IPS-NIHi7 (cell line): ENCODE measurements at regions not wholly inside any gene's neighbourhood (a gene's known extent, or its start where the extent isn't known, plus 50 kb on each side); places are given as distances from the start of the nearest gene placed in this dataset.
A peak's percentile ranks its signal among the peaks of the same experiment; 100 is the strongest.
"Not testable (repeated sequence)": the region's sequence is repeated elsewhere in the genome, so short reads cannot be mapped to it uniquely, and the experiment has no call there.

Experiments used
- DNase-seq: peaks from one replicate; pipeline ENCODE4 v3.0.0; 2012; ENCODE audit warnings: mixed read lengths; ENCODE audit errors: extremely low spot score

DNA sequence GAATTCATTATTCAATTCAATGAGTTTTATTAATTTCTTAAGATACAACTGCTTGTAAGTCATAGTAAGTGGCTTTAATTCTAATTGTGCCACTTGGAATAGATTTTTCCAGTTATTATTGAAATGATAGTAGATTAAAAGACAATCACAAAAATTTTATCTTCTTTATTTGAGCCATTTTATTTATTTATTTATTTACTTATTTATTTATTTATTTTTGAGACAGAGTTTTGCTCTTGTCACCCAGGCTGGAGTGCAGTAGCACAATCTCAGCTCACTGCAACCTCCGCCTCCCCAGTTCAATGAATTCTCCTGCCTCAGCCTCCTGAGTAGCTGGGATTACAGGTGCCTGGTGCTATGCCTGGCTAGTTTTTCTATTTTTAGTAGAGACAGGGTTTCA is 235.7 kb upstream of the DSEL start:
- DNase-seq, result not testable (repeated sequence)

DNA sequence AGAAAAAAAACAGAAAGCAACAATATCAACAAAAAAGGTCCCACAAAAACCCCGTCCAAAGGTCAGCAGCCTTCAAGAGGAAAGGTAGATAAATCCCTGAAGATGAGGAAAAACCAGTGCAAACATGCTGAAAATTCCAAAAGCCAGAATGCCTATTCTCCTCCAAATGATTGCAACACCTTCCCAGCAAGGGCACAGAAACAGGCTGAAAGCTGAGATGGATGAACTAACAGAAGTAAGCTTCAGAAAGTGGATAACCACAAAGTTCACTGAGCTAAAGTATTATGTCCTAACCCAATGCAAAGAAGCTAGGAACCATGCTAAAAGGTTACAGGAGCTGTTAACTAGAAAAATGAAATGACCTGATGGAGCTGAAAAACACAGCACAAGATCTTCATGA is 226.4 kb upstream of the DSEL start:
- DNase-seq, result no peak

DNA sequence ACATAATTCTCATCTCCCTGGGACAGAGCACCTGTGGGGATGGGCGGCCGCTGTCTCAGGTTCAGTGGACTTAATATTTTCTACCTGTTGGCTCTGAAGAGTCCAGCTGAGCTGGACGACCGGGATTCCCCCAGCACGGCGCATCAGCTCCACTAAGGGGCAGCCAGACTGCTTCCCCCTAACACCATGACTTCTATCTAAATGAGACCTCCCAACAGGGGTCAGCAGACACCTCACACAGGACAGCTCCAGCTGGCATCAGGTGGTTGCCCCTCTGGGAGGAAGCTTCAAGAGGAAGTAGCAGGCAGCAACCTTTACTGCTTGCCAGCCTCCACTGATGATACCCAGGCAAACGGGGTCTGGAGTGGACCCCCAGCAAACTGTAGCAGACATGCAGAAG is 226.0 kb upstream of the DSEL start:
- no peak for DNase-seq

DNA sequence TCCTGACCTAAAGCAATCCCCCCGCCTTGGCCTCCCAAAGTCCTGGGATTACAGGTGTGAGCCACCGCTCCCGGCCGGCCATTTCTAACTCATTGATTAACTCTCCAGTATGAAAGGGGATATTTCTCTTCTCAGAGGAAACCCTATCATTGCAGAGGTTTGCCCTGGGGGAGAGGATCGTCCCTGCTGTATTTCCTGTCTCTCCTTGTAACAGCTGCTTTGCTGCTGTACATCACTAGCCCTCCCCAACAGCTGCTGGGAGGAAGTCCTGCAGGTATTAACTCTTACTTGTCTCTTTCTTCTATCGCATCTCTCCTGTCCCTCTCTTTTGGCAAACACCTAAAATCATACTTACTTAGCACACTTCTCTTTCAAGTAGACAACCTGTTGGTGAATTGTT is 219.0 kb upstream of the DSEL start:
- no peak for DNase-seq

DNA sequence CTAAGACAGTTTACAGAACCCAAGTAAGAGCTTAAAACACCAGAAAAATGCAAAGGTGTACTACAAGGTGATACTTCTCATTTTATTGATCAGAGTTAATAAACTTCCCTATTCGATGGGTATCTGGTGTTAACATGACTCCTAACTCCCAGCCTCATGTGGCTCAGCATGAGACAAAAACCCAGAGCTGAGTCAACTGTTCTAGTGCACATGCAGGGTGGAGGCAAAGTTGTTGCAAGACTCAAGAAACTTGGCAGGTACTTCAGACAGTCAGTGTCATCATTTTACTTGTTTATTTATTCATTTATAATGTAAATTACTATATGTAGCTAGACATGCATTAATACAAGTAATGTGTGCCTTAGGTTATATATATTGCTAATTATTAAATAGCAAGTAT is 216.6 kb upstream of the DSEL start:
- DNase-seq, result no peak

DNA sequence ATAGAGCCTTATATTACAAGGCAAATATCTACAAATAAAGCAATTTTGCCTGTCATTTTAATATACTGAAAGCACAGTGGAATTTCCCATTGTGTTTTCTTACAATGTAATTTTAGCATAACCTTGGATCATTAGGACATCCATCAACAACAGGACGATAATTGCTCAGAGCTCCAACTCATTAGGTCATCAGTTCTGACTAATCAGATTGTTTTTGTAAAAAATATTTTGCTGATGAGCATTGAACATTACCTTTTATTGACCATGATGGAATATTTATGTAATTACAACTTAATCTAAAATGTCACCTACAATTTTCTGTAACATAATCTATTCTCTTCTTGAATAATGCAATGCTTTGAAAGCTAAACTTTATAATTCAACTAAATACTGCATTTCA is 215.3 kb upstream of the DSEL start:
- DNase-seq, result no peak

DNA sequence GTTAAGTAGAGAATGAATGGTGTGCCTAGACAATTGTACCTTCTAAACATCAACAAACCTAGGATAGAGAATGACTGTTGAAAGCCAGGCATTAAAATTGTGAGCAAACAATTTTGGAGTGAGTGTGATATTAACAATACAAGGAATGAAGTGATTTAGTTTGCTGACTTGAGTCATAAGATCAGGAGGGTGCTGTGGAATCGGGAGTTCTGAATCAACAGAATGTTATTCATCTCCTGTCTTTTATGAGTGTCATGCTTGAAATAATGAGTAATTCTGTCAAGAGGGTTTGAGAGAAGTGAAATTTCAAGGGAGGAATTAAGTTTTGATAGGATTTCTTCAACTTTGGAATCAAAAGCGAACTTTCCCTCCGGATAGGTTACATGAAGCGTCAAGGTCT is 214.4 kb upstream of the DSEL start:
- DNase-seq, result no peak

DNA sequence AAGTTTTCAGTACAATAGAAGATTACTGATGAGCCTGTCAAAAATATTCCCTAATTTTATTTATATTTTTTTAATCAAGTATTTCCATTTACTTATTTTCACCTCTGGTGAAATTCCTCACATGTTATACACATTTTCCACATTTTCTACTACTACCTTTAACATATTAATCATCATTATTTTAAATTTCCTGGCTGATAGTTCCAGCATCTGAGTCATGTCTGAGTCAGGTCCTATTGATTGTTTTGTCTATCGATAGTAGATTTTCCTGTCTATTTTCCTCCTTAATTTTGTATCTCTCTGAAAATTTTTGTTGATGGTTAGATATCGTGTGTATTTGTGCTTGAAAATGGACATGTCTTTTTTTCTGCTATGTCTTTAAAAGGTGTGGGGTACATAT is 211.8 kb upstream of the DSEL start:
- no peak for DNase-seq

DNA sequence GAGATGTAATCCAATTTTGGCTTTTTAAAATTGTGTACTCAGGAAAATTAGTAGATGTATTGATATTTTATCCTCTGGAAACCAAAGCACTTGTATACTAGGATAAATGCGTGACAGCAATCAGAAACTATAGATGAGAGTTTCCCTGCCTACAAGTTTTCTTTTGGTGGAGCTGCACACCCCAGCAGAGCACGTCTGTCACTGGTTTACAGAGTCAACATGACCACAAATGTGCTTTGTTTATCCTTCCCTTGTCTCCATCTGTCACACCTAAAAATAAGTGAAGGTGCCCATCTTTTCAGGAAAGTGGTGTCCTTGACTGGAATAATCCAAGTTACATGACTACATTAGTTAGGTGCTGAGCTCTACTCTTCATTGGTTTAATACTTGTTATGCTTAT is 210.4 kb upstream of the DSEL start:
- DNase-seq, result no peak

DNA sequence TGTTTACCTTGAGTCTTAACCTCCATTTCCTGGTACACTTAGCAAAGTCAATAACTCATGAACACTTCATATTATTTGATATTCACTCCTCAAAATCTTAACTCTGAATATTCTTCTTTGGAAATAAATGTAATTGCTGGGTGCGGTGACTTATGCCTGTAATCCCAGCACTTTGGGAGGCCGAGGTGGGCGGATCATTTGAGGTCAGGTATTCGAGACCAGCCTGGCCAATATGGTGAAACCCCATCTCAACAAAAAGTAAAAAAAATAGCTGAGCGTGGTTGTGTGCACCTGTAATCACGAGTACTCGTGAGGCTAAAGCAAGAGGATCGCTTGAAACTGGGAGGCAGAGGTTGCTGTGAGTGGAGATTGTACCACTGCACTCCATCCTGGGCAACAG is 201.3 kb upstream of the DSEL start:
- no peak for DNase-seq

DNA sequence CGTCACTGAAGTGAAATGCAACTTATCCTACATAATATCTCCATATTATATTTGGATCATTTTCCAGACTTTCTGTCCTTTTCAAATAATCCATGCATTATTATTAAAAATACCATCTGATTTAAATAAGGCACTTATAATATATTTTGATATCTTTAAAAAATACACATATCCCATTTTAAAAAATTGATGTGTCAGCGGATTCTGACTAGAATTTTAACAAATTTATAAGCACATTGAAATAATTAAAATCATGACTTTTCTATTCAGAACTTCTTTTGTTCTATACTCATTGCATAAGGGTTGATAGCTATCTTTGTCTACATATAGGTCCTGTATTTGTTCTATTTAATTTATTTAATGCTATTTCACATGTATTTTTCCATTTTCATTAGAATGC is 199.0 kb upstream of the DSEL start:
- DNase-seq, result no peak

DNA sequence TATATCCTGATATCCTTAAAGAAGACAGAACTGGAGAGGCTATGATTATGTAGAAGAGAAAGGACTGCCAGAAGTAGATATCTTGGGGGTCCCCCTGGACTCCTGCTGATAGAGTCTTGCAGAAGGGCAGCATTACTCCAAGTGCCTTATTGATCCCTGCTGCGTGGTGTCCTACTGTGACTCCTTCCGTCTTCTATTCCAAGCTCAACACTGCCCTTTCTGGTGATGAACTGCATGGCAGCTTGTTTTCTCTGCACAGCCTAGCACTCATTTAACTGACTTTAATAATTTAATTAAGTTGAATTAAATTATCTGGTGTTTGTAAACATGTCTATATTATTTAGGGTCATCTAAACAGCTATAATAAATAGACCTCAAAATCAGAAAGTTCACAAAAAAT is 194.1 kb upstream of the DSEL start:
- DNase-seq, result peak; percentile 41

DNA sequence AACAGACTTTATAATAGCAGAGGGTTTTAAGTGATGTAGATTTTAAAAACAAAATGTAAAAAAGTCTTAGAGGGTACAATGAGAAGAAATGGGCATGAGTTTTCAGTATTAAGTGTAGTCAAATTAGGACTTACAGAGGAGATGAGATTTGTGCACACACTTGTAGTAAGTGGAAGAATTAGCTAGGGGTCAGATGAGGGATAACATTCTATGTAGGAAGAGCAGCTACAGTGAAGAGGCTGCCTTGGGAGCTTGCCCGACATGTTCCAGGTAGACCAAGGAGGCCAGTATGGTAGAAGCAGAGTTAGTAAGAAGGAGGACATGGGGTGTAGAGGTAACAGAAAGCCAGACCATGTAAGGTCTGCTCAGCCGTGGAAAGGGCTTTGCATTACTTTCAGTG is 189.2 kb upstream of the DSEL start:
- peak; percentile 26 for DNase-seq

DNA sequence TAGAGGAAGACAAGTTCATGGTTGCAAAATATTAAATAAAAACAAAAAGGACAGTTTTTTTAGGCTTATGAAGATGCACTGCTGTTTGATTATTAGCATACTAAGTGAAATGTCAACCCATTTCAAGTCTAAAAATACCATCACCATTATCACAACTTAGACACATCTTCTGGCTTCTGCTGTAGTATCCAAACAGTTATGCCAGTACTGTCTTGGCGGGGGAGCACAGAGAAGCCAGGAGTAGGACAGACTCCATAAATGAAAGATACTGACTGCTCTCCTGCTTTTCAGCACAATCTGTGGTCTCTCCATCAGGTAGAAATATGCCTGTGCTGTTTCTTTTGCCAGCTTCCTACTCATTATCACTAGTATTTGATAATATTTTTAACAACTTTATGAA is 179.2 kb upstream of the DSEL start:
- DNase-seq, result no peak

DNA sequence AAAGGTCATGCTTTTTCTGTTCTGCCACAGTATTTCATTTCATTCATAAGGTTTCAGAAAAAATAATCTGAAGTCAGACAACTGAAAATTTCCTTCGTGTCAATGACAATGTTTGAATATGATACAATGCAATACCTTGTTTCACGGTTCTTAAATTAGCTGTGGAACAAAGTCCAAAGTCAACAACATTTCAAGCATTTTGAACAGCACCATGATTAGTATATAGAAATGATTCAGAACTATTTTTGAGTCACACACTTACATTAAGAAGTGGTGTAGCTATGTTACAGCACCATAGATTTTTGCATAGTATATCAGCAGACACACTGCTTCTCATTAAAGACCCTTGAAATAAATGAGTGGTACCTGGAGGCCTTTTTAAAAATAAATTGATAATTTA is 178.3 kb upstream of the DSEL start:
- no peak for DNase-seq

DNA sequence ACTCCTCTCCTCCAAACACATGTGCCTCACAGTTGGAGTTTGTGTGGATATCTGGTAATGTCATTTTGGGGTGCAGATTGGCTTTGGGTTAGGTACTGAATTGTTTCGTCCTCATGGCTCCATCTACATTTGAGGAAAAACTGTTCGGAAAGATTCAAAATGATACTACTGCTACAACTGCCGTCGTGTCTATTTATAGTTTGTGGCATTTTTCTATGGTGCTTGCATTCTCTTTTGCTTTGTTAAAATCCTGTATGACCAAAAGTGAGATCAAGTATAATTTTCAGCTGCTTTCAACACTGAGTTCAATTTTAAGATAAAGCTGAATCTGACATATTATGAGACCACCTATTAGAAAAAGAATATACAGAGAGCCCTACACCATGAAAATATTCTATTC is 176.3 kb upstream of the DSEL start:
- no peak for DNase-seq

DNA sequence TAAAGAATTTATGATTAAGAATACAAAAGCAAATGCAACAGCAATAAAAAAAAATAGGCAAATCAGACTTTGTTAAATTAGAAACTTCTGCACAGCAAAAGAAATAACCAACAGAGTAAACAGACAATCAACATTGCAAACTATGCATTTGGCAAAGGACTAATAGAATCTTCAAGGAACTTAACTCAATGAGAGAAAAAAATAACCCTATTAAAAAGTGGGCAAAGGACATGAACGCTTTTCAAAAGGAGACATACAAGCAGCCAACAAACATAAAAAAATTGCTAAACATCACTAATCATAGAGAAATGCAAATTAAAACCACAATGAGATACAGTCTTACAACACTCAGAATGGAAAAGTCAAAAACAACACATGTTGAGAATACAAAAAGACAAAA is 166.0 kb upstream of the DSEL start:
- DNase-seq, result no peak

DNA sequence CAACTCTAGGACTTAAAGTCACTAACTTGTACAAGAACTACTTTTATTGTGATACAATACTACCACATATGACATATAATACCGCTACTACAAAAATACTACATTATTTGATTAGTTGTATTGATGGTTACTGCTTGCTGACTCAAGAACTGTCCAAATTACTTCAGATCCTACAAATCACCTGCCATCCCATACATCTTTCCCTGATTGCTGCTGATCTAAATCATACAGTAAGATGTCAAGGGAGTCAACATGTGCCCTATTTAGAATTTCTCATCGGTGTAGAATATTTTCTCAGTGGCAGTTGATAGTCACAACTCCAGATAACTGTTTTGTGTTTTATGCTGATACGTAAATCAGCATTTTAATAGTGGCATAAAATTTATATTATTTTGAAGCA is 161.0 kb upstream of the DSEL start:
- no peak for DNase-seq

DNA sequence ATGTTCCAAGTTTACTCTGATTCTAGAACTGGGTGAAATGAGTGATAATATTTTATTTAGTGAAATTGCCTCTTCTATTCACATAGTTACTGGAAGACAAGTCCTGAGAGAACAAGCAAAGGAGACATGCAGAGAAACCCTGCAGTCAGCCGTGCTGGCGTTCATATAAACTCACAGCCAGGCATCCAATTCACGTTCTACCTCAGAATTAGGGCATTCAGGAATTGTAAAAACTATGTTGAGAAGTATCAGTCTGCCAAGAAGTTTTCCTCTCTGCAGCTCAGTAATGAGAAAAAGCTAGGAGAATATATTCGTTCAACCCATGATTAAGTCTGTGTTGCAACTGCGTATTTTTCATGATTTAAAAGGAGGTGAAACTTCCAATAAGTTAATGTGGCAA is 156.2 kb upstream of the DSEL start:
- no peak for DNase-seq

DNA sequence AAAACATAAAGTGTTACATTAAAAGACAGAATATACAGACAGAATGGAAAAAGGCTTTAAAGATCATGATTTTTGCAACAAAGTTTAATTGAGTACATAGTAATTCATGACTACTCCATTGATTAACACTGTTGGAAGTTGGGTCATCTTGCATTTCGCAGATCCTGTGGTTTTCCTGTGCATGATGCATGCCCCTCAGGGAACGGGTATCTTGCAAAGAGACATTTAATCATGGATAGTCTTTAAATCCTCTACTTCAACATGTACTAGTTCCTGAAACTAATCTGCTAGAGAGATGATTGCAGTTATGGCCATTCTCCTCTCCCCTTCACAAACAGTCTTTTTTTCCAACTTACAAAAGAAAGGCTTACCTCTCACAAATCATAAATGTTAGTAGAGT is 155.6 kb upstream of the DSEL start:
- DNase-seq, result no peak

DNA sequence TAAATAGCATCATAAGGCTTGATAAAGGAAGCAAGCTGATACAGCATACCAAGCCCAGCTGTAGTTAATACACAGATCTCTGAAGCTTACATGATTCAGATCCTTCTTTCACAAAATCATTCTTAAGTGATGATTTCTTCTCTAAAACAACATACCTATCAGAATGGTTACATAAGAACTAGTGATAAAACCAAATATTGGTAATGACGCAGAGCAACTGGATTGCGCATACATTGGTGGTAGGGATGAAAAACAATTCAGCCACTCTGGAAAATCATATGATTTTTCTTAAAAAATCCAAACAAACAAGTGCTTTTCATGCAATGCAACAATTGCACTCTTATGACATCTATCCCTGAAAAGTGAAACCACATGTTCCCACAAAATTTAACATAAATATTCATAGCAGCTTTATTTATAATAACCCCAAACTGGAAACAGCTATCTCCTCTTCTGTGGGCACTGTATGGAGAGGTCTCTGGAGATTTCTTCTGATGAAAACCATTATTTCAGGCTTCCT is 153.6 kb upstream of the DSEL start:
- DNase-seq, result no peak

DNA sequence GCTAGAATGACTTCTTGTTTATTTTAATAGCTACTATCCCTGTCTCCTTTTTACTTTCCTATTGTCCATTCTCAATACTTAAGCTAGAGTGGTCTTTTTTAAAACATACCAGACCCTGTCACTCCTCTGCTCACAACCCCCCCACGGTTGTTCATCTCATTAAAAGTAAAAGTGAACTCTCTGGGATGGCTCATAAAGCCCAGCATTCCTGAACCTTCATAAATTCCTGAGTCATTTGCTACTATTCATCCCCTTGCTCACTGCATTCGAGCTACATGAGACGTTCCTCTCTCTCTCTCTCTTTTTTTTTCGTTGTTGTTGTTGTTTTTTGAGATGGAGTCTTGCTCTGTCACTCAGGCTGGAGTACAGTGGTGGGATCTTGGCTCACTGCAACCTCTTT is 148.7 kb upstream of the DSEL start:
- DNase-seq, result no peak

DNA sequence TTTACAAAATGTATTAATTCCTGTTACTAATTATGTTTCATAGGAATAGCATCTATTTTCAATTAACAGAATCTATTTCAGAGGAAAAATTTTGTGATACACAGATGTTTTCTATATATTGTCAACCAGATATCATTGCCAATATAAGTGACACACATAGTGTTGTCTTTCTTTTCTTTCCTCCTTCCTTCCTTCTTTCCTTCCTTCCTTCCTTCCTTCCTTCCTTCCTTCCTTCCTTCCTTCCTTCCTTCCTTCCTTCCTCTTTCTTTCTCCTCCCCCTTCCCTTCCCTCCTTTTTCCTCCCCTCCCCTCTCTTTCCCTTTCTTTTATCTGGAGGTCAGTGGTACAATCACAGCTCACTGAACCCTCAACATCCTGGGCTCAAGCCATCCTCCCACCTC is 146.5 kb upstream of the DSEL start:
- no peak for DNase-seq

DNA sequence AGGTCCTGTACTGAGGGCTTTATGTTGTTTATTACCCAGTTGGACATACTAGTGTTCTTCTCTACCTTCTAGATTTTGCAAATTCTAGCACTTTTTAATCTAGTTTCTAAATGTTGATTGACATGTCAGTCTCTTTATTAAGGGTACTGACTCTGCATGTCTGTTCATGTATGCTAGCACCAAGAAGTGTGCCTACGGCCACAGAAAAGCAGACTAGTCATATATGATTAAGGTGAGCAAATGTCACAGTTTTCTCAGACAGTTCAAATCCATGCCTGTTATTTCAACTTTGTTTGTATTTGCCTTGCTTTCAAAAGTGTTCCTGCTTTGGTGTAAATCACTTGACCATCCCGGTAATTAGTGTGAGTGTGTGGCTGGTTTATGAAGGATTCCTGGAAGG is 145.0 kb upstream of the DSEL start:
- DNase-seq, result no peak

DNA sequence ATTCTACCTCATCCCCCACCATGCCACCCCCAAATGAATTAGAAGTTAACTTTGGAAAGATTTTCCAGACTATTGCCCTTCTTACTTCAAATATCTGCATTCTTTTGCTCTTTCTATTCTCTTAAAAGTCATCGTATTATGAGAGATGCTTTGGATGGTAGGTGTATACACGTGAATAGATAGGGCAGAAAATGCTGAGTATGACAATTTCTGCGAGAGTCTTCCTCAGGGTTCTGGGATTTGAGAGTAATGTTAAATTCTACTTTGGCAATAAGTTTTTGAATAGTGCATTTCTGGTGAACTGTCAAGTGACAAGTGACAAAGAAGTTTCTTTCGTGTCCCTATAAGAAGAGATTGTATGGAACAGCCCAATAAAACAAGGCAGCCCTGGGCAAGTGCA is 137.6 kb upstream of the DSEL start:
- no peak for DNase-seq
